Epidermal melanocyte (primary cell): ENCODE measurements at regions not wholly inside any gene's neighbourhood (a gene's known extent, or its start where the extent isn't known, plus 50 kb on each side); places are given as distances from the start of the nearest gene placed in this dataset.
"Not testable (repeated sequence)": the region's sequence is repeated elsewhere in the genome, so short reads cannot be mapped to it uniquely, and the experiment has no call there.

ENCODE experiments used
- DNase-seq: peaks from one replicate; pipeline ENCODE4 v3.0.0; 2011; ENCODE audit warnings: low spot score; ENCODE audit not compliant: insufficient read length

DNA sequence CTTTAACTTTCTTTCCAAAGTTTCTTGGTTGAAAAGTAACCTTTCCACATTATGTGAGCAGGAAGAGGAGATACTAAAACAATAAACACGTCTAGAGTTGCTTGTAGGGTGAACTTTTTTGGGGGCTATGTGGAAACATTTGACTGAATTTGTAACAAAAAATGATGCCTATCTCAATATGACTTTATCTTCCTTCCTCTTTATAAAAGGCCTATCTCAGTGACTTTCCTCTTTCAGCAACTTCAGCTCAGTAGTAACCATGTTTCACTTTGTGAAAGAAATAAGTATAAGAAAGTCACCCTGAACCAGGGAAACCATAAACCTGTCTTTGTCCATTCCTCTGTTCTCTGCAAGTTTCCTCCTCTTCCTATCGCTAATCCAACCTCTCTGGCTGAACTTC, 124.7 kb upstream of the TMEM164 start:
- DNase-seq, result no peak

DNA sequence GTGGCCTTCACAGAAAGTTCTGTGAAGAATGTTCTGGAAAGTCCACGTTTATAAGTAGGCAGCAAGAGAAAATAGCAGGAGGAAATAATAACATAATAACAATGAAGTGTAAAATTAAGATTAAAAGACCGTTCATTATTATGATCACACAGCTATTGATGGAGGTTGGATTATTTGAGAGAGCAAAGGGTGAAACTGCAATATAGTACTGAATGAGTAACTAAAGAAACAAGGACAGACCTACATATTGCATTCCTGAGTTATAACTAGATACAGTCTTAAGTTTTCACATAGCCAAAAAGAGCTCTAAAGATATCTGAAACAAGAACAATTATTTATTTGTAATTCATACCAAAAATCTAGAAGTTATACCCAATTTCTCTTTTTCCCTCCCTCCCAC, 122.9 kb upstream of the TMEM164 start:
- no peak for DNase-seq

DNA sequence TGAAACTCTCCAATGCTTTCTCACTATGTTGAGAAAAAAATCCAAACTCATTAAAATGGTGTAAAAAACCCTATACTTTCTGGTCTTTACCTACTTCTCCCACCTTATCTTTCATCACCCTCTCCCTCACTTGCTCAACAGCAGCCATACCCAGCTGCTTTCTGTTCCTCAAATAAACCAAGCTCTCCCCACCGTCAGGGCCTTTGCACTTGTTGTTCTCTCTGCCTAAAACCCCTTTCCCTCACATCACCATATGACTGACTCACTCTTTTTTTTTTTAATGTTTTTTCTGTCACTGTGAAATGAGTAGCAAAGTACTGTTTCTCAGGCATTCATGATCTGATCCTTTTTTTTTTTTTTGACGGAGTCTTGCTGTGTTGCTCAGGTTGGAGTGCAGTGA, 122.3 kb upstream of the TMEM164 start:
- no peak for DNase-seq

DNA sequence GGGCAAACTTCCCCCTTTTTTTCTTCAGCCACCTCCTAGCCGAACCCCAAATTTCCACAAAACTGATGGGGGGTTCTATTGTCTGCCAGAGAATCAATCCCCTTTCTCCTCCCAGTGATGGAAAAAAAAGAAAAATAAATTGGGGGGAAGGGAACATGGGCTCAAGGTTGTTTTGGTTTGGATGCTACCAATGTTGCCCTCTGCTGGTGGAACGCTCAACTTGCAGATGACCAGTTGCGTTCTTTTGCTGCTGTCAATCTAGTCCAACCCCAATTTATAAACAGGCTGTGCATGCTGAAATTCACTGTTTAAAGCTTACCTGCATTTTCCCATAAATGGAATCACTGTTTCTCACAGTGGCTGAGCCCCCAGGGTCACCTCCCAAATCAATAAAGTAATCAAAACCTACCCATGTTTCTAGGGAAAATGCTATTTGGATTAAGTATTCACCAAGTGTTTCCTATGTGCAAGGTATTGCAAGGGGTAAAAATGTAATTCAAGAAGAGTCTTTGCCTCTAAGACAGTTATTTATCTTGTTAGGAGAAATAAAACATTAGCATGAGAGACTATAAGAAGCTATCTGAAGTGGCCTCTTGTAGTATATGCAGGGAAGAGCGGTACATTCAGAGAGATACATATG, 116.7 kb upstream of the TMEM164 start:
- peak; percentile 26 for DNase-seq

DNA sequence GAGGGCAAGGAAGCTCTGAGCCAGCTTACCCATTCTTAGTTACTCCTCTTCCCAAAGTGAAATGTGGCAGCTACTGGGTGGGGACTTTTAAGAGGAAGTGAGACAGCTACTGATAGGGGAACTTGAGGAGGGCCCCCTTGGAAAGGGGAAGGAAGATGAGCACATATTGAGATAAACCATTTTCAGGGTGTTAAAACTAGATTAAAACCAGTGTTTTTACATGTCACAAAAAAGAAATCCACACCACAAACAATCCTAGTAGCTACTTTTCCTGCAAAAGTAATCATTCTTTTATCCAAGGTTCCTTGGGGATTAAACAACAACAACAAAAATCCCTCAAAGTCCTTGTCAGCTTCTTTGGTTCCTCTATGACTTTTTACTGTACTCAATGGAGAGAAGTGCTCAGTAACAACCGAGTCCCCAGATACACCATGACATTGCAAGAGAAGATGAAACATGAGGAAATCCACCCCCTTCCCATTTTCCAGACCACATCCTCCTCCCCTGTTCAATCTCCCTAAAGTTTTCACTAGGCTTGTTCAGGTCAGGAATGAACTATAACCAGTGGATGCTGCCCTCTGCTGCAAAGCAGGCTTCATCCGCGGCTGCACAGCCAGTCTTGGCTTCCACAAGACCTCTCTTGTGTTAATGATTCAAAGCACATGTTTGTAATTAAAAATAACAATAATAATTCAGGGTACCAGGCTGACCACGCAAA, 113.5 kb upstream of the TMEM164 start:
- DNase-seq, result no peak

DNA sequence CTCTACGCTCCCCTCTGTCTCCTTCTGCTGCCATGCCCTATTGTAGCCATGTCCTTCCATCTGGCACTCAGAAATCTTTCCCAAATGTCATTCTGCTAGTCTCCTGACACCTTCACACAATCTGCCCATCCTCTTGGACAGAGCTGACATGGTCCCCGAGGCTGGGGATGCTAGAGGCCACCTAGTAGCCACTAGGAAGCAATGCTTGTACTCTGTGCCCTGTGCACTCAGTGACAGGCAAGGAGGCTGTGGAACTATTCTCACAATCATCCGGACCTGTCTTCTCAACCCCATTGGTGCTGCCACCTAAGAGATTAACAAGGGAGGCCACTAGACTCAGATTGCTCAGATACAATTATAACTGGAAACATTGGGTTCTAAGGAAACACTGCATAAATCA, 112.6 kb upstream of the TMEM164 start:
- DNase-seq, result no peak

DNA sequence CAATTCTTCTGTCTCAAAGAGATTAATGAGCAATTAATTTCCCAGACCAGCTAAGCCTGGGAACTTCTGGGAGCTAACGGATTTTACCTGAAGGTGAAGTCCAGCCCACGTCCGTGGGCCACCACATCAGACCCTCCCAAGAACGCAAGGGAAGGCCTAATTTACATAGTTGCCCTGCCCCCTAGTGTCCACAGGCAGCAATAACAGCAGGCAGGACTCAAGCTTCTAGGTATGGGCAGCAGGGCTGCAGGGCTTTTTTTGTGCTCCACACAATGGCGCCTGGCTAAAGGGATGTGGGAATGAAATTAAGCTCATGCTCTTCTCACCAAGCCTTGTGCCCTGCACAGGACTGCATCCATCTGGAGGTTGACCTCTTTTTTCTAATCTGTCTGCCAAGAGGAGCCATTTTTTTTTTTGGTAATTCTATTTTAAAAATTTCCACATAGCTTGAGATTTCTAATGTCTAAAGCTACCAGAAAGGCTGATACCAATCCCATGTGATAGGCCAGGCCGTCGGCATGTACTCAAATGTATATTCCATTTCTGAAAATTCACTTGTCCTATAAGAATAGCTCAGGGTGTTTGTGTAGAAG, 111.9 kb upstream of the TMEM164 start:
- DNase-seq, result peak; percentile 20

DNA sequence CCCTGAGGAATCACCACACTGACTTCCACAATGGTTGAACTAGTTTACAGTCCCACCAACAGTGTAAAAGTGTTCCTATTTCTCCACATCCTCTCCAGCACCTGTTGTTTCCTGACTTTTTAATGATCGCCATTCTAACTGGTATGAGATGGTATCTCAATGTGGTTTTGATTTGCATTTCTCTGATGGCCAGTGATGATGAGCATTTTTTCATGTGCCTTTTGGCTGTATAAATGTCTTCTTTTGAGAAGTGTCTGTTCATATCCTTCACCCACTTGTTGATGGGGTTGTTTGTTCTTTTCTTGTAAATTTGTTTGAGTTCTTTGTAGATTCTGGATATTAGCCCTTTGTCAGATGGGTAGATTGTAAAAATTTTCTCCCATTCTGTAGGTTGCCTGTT, 106.9 kb upstream of the TMEM164 start:
- DNase-seq, result not testable (repeated sequence)

DNA sequence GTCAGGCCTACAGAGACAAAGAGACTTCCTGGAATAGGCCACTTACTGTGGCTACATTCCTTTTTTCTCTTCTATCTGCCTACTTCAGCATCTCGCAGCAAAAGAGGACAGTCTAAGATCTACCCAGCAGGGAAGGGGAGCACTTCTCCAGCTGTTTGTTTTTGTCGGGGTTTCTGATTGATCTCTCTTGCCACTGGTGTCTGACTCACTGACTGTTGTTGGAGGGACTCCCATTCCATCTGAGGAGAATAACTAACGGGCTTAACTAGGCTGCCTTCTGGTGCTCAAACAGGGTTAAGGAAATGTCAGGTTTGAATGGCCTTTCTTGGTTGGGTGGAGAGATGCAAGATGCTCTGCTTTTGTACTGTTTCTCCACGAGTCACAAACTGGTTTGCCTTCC, 100.2 kb upstream of the TMEM164 start:
- no peak for DNase-seq

DNA sequence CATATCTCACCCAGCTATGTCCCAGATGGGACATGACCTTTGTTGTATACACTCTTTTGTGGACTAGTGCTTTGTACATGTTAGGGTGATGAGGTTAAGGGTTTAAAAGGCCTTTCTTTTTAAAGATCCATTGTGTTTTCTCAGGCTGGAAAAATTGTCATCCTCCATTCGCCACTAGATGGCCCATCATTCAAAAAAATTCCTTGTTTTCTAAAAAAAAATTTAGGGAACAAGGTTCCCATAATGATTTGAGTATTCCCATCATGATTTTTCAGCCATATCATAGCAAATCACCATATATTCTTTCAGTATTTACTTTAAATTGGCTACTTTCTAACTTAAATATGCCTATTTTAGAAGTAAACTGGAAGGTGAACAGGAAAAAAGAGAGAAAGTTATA, 91.9 kb upstream of the TMEM164 start:
- DNase-seq, result no peak

DNA sequence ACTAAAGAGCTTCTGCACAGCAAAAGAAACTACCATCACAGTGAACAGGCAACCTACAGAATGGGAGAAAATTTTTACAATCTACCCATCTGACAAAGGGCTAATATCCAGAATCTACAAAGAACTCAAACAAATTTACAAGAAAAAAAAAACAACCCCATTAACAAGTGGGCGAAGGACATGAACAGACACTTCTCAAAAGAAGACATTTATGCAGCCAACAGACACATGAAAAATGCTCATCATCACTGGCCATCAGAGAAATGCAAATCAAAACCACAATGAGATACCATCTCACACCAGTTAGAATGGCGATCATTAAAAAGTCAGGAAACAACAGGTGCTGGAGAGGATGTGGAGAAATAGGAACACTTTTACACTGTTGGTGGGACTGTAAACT, 89.9 kb upstream of the TMEM164 start:
- DNase-seq, result not testable (repeated sequence)

DNA sequence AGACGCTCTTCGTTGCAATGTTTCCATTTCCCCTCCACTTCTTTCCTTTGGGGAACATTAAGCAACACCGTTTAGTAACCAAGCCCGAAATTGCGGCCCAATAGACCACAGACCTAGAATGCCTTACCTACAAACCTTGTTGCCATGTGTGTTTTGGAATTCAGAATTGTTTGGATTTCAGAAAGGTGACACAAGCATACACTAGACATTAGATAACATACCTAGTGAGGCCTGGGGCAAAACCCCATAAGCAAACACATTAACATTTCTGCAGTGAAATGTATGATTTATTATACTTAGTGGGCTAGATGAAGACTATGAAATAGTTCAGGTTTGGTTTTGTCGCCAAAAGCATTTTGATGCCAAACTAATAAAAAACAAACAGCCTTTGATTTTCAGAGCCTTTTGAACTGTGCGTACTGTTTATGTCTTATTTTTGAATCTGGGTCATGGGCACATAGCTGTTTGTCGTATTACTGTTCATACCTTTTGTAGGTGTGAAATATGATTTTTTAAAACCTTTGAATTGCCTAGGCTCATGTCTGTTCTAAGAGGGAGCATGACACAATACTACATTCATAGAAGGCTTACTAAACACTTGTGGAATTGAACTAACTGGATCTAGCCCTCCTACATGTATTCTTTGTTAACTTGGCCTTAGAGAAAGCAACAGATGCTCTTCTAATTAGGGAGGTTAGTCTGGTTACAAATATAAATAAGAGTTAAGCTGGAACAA, 88.6 kb upstream of the TMEM164 start:
- DNase-seq, result no peak

DNA sequence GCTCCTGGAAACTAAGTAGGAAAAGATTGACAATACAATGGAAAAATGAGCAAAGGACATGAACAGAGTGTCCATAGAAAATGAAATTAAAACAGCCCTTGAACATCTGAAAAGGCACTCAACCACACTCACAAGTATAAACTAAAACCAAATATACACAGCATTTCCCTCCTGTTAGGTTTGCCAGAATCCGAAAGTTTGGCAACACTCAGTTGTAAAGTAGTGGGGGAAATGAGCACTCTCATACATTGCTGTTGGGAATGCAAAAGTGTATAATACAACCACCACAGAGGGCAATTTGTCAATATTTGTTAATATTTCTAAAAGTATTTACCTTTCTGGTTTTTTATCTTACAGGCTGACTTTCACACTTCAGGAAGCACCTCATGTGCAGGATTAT, 84.2 kb upstream of the TMEM164 start:
- no peak for DNase-seq

DNA sequence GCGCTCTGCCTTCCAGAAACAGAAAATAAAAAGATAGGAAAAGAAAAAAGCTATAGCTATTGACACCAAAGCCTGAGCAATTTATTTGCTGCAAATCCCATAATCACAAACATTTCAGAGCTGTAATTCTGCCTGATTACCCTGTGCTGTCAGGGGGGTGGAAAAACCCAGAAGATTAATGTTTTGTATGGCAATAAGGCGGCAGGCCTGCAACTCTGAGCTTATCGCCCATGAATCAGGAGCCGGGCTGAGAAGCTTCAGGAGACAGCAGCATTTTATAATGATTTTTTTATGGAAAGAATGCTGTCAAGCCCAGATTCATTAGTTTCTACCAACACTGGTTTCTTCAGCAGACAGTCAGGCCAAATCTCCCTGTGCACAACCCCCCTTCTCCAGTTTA, 82.6 kb upstream of the TMEM164 start:
- DNase-seq, result no peak

DNA sequence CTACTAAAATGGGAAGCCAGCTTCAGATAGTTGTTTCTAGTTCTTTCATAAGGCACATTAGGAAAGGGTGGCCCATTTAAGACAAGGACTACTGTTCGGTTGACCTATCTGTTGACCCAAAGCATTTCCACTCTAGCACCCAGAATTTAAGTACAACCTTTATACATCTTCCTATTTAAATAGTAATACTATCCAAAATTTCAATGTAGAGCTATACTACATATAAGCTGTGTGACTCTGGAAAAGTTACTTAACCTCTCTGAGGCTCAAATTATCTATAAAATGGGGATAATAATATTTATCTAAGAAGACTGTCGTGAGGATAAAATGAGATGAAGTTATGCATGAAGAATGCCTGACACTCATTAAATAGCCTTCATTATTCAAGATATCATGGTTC, 82.0 kb upstream of the TMEM164 start:
- no peak for DNase-seq

DNA sequence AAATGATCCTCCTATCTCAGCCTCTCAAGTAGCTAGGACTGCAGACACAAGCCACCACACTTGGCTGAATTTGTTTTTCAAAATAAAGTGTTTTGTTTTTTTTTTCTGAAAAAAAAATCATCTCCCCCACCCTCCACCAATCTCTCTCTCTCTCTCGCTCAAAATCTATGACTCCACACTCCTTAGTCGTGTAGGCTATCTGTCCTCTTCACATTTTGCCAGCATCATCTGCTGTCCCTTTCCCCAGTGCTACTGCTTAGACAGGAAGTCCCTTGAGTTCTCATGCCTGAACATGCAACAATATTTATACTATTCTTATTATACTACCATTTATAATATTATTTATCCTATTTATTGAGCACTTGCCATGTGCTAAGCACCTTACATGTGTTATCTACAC, 80.7 kb upstream of the TMEM164 start:
- no peak for DNase-seq

DNA sequence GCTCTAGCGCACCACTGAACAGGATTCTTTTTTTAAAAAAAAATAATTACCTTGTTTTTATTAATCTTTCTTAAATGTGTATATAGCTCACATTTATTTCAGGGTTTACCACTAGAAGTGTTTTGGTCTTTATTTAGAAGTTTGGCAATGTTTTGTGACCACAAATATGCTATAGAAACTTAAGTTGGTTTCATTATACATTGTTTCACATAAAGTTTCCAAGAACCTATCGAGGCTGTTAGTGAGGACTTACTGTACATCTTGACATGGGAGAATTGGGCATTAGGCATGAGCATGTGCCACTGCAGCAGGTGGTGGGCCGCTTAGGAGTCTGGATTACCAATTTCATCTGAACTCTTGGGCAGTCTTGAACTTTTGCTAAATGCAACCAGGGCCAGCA, 77.9 kb upstream of the TMEM164 start:
- DNase-seq, result not testable (repeated sequence)

DNA sequence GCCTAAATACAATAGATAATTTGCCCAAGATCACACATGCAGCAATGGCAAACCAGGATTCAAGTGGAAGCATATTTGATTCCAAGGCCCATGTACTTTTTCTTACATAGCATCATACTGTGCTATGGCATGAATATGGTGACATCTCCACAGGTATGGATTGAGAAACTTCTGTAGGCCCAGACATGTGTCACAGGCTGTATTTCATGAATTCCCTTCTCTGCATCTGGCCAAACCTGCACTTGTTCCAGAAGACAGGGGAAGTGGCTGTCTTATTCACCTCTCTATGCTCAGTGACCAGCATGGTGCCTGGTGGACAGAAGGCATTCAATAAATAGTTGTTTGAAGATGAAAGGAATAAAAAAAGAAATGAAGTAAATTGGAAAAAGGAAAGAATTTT, 77.3 kb upstream of the TMEM164 start:
- DNase-seq, result no peak

DNA sequence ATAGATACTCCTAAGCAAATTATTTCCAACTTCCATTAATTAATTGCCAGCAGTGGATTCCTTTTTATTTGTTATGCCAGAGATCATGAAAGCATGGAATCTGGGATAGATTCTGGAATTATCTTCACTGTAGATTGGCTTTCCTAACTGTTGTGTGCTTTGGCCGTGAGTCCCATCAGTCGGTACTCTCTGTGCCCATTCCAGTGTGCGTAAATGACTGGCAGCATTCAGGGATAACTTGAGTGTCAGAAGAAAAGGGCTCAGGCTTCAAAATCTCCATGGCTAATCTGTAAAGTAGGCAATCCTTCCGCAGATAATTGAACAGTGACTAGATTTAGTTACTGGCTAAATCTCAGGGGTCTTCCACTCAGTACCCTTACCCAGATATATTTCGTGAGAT, 76.8 kb upstream of the TMEM164 start:
- no peak for DNase-seq

DNA sequence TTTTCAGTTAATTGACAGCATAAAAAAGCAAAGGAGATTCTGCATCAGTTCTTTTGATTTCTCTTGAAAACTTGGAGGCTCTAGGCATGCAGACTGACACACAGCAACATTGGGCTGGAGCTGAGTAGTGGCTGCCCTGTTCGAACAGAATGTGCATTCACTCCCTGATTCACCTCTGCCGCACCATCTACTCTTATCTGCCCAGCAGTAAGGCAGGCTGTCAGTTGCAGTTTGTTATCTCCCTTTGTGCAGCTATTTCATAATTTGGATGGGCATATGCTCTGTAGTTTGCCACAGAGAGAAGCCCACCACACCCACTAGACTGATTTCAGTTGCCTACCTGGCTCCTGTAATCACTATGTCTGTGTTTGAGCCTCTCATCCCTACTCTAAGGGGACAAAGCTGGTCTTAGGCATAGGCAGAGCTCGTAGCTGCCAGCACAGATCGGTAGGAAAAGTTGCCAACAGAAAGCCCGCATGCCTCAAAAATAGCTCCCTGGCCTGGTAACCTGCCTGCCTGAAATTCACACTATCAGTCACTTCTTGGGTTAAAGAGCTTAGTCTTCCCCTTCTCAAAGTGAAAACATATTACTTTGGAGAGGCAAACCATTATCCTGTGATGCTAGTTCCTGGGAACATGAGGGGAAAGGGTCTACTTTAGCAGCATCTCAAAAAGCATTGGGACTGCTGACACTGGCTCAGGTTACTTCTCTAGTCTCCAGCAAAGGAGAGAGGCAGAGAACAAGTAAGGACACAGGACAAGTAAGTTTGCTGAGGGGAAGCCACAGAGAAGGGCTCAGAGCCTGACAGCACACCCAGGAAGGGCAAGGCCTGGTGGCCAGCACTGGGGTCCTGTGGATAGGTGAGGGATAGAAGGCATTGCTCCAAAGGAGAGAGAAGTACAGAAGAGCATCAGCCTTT, 75.9 kb upstream of the TMEM164 start:
- no peak for DNase-seq

DNA sequence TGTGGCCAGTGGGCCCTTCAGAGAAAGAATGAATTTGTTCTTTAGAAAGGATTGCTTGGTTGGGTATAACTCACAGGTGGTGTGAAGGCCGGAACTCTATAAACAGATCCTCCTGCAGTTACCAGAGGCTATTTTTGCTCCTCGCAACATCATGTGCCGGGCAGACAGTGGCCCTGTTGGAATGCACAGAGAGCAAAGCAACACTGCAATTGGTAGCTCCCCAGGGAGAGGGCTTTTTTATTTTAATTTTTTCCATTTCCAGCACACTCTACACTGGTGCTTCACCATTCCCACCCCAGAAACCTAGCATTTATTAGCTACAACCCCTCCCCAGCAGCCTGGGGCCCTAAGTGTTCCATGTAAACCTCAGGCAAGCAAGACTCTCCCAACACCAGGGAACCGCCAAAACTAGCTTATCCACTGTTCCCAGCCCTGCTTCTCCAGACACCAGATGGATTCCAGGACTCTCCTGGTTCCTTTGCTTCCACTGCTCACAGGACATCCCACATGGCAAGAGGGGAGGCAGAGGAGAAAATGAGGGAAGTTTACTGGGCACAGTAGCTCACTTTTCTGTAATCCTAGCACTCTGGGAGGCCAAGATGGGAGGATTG, 75.1 kb upstream of the TMEM164 start:
- no peak for DNase-seq
